ENCODE measurements at regions not wholly inside any gene's neighbourhood (a gene's known extent, or its start where the extent isn't known, plus 50 kb on each side); places are given as distances from the start of the nearest gene placed in this dataset.

GRCh38 chr2:82062463-82062862 is 1757.9 kb upstream of the LRRTM1 start:
- TF ChIP-seq CTCF (tag by site-specific recombination; IDR thresholded peaks at IDR 0.05) = no peak
- no peak for TF ChIP-seq ZNF610 (tag by site-specific recombination; IDR thresholded peaks at IDR 0.05; ENCODE audit: borderline replicate concordance)
- no peak for TF ChIP-seq ZFP37 (tag by site-specific recombination; IDR thresholded peaks at IDR 0.05)
- no peak for TF ChIP-seq KLF9 (tag by site-specific recombination; IDR thresholded peaks at IDR 0.05; ENCODE audit: low read depth)

Measured in HEK293 (cell line).